Transverse colon (tissue), 3 donors: ENCODE measurements at regions not wholly inside any gene's neighbourhood (a gene's known extent, or its start where the extent isn't known, plus 50 kb on each side); places are given as distances from the start of the nearest gene placed in this dataset.

Source experiments
- POLR2A ChIP-seq: fragments of 450-650 bp; IDR thresholded peaks from one replicate; pipeline ENCODE4 v1.6.1; 2016; ENCODE audit warnings: antibody characterized with exemption, mild to moderate bottlenecking, moderate library complexity
- TF ChIP-seq, protein P1 (sequence below), 5 experiments: fragments of 200-600 bp in 3 of 5; fragments of 450-650 bp in 2 of 5; sonication (generic) in 3 of 5; IDR thresholded peaks; 1 replicate in 2 of 5; 2 replicates in 3 of 5; pipeline ENCODE4 v1.5.1; 2016 to 2017; ENCODE audit warnings: antibody characterized with exemption in 5 of 5, inconsistent platforms in 3 of 5, mild to moderate bottlenecking in 2 of 5, moderate library complexity in 1 of 5

DNA sequence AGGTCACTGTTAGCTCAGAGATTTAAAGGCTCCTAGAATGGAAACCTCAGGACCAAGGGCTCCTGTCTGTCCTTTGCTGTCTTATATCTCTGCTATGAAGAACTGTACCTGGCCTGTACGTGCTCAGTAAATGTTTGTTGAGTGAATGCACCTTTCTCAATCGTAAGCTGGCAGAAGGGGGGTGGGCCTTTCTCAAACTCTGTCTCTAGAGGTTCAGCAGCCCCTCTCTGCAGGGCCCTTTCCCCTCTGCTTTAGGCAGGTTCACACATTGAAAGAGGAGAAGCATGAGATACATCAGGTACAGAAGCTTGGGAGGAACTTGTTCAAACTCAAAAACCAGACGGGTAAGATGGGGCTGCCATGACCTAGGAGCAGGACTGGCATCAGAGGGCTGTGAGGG lies 155.6 kb downstream of the GOLGA6L4 start:
- no peak for TF ChIP-seq POLR2A
- TF ChIP-seq, protein P1, sequence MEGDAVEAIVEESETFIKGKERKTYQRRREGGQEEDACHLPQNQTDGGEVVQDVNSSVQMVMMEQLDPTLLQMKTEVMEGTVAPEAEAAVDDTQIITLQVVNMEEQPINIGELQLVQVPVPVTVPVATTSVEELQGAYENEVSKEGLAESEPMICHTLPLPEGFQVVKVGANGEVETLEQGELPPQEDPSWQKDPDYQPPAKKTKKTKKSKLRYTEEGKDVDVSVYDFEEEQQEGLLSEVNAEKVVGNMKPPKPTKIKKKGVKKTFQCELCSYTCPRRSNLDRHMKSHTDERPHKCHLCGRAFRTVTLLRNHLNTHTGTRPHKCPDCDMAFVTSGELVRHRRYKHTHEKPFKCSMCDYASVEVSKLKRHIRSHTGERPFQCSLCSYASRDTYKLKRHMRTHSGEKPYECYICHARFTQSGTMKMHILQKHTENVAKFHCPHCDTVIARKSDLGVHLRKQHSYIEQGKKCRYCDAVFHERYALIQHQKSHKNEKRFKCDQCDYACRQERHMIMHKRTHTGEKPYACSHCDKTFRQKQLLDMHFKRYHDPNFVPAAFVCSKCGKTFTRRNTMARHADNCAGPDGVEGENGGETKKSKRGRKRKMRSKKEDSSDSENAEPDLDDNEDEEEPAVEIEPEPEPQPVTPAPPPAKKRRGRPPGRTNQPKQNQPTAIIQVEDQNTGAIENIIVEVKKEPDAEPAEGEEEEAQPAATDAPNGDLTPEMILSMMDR (IDR thresholded peaks at IDR 0.05) = no peak
